ENCODE measurements at regions not wholly inside any gene's neighbourhood (a gene's known extent, or its start where the extent isn't known, plus 50 kb on each side); places are given as distances from the start of the nearest gene placed in this dataset.

DNA sequence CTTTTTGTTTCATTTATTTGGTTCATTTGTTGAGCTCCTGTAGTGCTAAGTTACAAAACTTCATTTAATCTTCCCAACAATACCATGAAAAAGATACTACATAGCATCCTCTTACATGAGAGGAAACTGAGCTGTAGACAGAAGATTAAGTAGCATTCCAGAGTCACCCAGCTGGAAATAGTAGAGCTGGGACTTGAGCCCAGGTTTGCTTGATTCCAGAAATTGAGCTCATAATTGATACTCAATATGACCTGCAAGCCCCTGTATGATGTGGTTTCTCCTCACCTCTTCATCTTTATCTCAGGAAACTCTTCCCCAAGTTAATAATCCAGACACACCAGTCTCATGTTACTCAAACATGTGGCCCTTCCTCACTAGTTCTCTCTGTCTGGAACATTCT is 87.0 kb upstream of the DAAM1 start:
- ChIA-PET CTCF (no interaction called here), POLR2A (no interaction called here)
- H3K9me3 Mint-ChIP-seq, result no peaks in the 10 kb centered on the region
- H3K36me3 Mint-ChIP-seq, result no peaks in the 10 kb centered on the region
- no peaks in the 10 kb centered on the region for H3K4me1 Mint-ChIP-seq (ENCODE audit: low read depth)
- intact Hi-C loops (cut with micrococcal nuclease), result no loop called here
- H3K4me3 Mint-ChIP-seq, result no peak overlapping the region
- DNase-seq, result no peak
- no peak overlapping the region for H3K27ac Mint-ChIP-seq
- H3K27me3 Mint-ChIP-seq, result peaks cover 9% of the 10 kb centered on the region

GRCh38 chr14:59103396-59103795 is 85.1 kb upstream of the DAAM1 start:
- intact Hi-C loops (cut with micrococcal nuclease), result no loop called here
- ChIA-PET CTCF (no interaction called here), POLR2A (no interaction called here)
- no peak overlapping the region for H3K4me3 Mint-ChIP-seq
- H3K27ac Mint-ChIP-seq, result no peak overlapping the region
- H3K9me3 Mint-ChIP-seq, result no peaks in the 10 kb centered on the region
- DNase-seq, result no peak
- H3K27me3 Mint-ChIP-seq, result peaks cover 11% of the 10 kb centered on the region
- no peaks in the 10 kb centered on the region for H3K4me1 Mint-ChIP-seq (ENCODE audit: low read depth)
- no peaks in the 10 kb centered on the region for H3K36me3 Mint-ChIP-seq

- no peak overlapping the region for H3K27ac Mint-ChIP-seq
- H3K36me3 Mint-ChIP-seq, result no peaks in the 10 kb centered on the region
- DNase-seq, result no peak
- H3K4me3 Mint-ChIP-seq, result no peak overlapping the region
- no peaks in the 10 kb centered on the region for H3K9me3 Mint-ChIP-seq
- no peaks in the 10 kb centered on the region for H3K4me1 Mint-ChIP-seq (ENCODE audit: low read depth)
- intact Hi-C loops (cut with micrococcal nuclease), result no loop called here
- H3K27me3 Mint-ChIP-seq, result peaks cover 8% of the 10 kb centered on the region
- ChIA-PET CTCF (no interaction called here), POLR2A (no interaction called here)
These were observed 80.6 kb upstream of the DAAM1 start for GRCh38 chr14:59107819-59108218.

GRCh38 chr14:59116984-59117415 is 71.5 kb upstream of the DAAM1 start:
- Mint-ChIP-seq H3K27me3 (peaks cover 4% of the 10 kb centered on the region), H3K27ac (no peak overlapping the region), H3K4me3 (no peak overlapping the region), H3K9me3 (no peaks in the 10 kb centered on the region), H3K4me1 (ENCODE audit: low read depth) (peaks cover 2% of the 10 kb centered on the region), H3K36me3 (no peaks in the 10 kb centered on the region)
- ChIA-PET CTCF (interaction anchor here (0.7 kb wide), 1 partner anchor 189 kb away, joined by 4 read pairs; no protein-coding TSS in a partner anchor), POLR2A (no interaction called here)
- intact Hi-C loops (cut with micrococcal nuclease), result no loop called here
- DNase-seq, result no peak

GRCh38 chr14:59117754-59118528 is 70.5 kb upstream of the DAAM1 start:
- CTCF ChIA-PET, result interaction anchor here (0.7 to 1.0 kb wide), 2 partner anchors 9 to 188 kb away, joined by 3 to 4 read pairs; no protein-coding TSS in a partner anchor
- no peak overlapping the region for H3K27ac Mint-ChIP-seq
- H3K4me3 Mint-ChIP-seq, result no peak overlapping the region
- H3K4me1 Mint-ChIP-seq (ENCODE audit: low read depth), result peaks cover 2% of the 10 kb centered on the region
- no peaks in the 10 kb centered on the region for H3K9me3 Mint-ChIP-seq
- intact Hi-C loops (cut with micrococcal nuclease), result no loop called here
- no peak for DNase-seq
- H3K27me3 Mint-ChIP-seq, result peaks cover 5% of the 10 kb centered on the region
- H3K36me3 Mint-ChIP-seq, result no peaks in the 10 kb centered on the region
- POLR2A ChIA-PET, result no interaction called here

- no peaks in the 10 kb centered on the region for H3K9me3 Mint-ChIP-seq
- DNase-seq, result no peak
- H3K27ac Mint-ChIP-seq, result no peak overlapping the region
- no peaks in the 10 kb centered on the region for H3K36me3 Mint-ChIP-seq
- intact Hi-C loops (cut with micrococcal nuclease), result no loop called here
- H3K4me1 Mint-ChIP-seq (ENCODE audit: low read depth), result peaks cover 2% of the 10 kb centered on the region
- H3K27me3 Mint-ChIP-seq, result peaks cover 12% of the 10 kb centered on the region
- no peak overlapping the region for H3K4me3 Mint-ChIP-seq
- ChIA-PET CTCF (interaction anchor here (0.7 to 3.1 kb wide), 3 partner anchors 9 to 456 kb away, joined by 3 to 11 read pairs (median 4); partner anchors contain the start of gene CCDC175), POLR2A (no interaction called here)
These were observed 67.5 kb upstream of the DAAM1 start for GRCh38 chr14:59120921-59121320.

GRCh38 chr14:59123531-59123930 is 64.9 kb upstream of the DAAM1 start:
- Mint-ChIP-seq H3K27me3 (peaks cover 15% of the 10 kb centered on the region), H3K4me3 (no peak overlapping the region), H3K27ac (no peak overlapping the region), H3K9me3 (no peaks in the 10 kb centered on the region), H3K4me1 (ENCODE audit: low read depth) (no peaks in the 10 kb centered on the region), H3K36me3 (no peaks in the 10 kb centered on the region)
- ChIA-PET POLR2A (no interaction called here), CTCF (interaction anchor here (1.0 to 3.9 kb wide), 5 partner anchors 10 to 622 kb away, joined by 3 to 27 read pairs (median 6); partner anchors contain the start of genes CCDC175 and GPR135)
- intact Hi-C loops (cut with micrococcal nuclease), result loop anchor here (2.0 kb wide), 1 partner anchor 623 kb away; no protein-coding TSS in a partner anchor
- no peak for DNase-seq

GRCh38 chr14:59123975-59124374 is 64.5 kb upstream of the DAAM1 start:
- Mint-ChIP-seq H3K27ac (no peak overlapping the region), H3K4me3 (no peak overlapping the region), H3K9me3 (no peaks in the 10 kb centered on the region), H3K4me1 (ENCODE audit: low read depth) (no peaks in the 10 kb centered on the region), H3K36me3 (no peaks in the 10 kb centered on the region), H3K27me3 (peaks cover 19% of the 10 kb centered on the region)
- intact Hi-C loops (cut with micrococcal nuclease), result loop anchor here (2.0 kb wide), 1 partner anchor 623 kb away; no protein-coding TSS in a partner anchor
- POLR2A ChIA-PET, result no interaction called here
- CTCF ChIA-PET, result interaction anchor here (1.1 to 3.9 kb wide), 4 partner anchors 11 to 623 kb away, joined by 4 to 27 read pairs (median 12); partner anchors contain the start of gene CCDC175
- DNase-seq, result no peak

GRCh38 chr14:59125156-59125555 is 63.3 kb upstream of the DAAM1 start:
- Mint-ChIP-seq H3K9me3 (no peaks in the 10 kb centered on the region), H3K27ac (no peak overlapping the region), H3K27me3 (peaks cover 19% of the 10 kb centered on the region), H3K4me3 (no peak overlapping the region), H3K4me1 (ENCODE audit: low read depth) (no peaks in the 10 kb centered on the region), H3K36me3 (no peaks in the 10 kb centered on the region)
- CTCF ChIA-PET, result interaction anchor here (0.8 to 3.9 kb wide), 9 partner anchors 12 to 452 kb away, joined by 3 to 27 read pairs (median 3); partner anchors contain the start of genes CCDC175, JKAMP and L3HYPDH
- no peak for DNase-seq
- POLR2A ChIA-PET, result no interaction called here
- intact Hi-C loops (cut with micrococcal nuclease), result loop anchor here (5.0 kb wide), 1 partner anchor 302 kb away; no protein-coding TSS in a partner anchor

- Mint-ChIP-seq H3K4me1 (ENCODE audit: low read depth) (no peaks in the 10 kb centered on the region), H3K27me3 (peaks cover 16% of the 10 kb centered on the region), H3K27ac (no peak overlapping the region), H3K36me3 (no peaks in the 10 kb centered on the region), H3K9me3 (no peaks in the 10 kb centered on the region), H3K4me3 (no peak overlapping the region)
- peak; percentile 15 for DNase-seq
- POLR2A ChIA-PET, result no interaction called here
- intact Hi-C loops (cut with micrococcal nuclease), result loop anchor here (1.0 to 5.0 kb wide), 4 partner anchors 300 to 1057 kb away; partner anchors contain the start of gene CCDC175
- CTCF ChIA-PET, result interaction anchor here (0.7 to 3.9 kb wide), 7 partner anchors 9 to 626 kb away, joined by 3 to 27 read pairs (median 3); partner anchors contain the start of gene CCDC175
These were observed 61.6 kb upstream of the DAAM1 start for GRCh38 chr14:59126714-59127436.

DNA sequence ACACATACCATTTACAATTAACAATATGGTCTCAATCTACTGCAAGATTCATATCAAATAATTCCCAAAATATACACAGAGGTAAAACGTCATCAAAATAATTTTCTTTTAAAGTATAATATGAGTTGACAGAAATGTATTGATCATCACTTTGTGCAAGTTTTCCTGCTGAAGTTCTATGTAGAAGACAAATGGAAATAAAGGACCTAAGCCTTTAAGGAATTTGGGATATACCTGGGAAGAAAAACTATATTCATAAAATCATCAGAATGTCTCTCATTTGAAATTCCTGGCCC is 61.1 kb upstream of the DAAM1 start:
- no peak overlapping the region for H3K27ac Mint-ChIP-seq
- H3K9me3 Mint-ChIP-seq, result no peaks in the 10 kb centered on the region
- CTCF ChIA-PET, result interaction anchor here (0.8 to 3.9 kb wide), 3 partner anchors 315 to 449 kb away, joined by 3 to 27 read pairs (median 5); partner anchors contain the start of gene CCDC175
- intact Hi-C loops (cut with micrococcal nuclease), result loop anchor here (1.0 to 5.0 kb wide), 4 partner anchors 300 to 1057 kb away; partner anchors contain the start of gene CCDC175
- no peaks in the 10 kb centered on the region for H3K4me1 Mint-ChIP-seq (ENCODE audit: low read depth)
- DNase-seq, result no peak
- no peak overlapping the region for H3K4me3 Mint-ChIP-seq
- peaks cover 13% of the 10 kb centered on the region for H3K27me3 Mint-ChIP-seq
- H3K36me3 Mint-ChIP-seq, result no peaks in the 10 kb centered on the region
- POLR2A ChIA-PET, result no interaction called here

DNA sequence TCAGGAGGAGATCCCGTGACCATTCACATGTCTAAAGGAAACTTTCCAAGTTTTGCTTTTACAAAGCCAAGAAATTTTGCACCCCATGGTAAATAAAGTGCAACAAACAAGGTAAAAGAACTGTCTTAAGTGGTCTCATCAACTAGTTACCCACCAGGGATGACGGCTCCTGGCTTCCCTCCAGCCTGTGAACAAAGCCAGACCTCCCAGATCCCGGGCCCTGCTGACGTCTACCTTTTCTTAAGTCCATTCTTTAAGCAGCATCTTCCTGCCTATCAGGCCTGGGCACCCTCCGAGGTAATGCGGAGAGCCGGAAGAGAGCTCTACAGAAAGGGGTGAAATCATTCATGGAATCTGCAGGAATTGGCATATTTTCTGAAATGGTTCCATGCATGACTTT is 58.0 kb upstream of the DAAM1 start:
- Mint-ChIP-seq H3K4me3 (no peak overlapping the region), H3K4me1 (ENCODE audit: low read depth) (no peaks in the 10 kb centered on the region), H3K9me3 (no peaks in the 10 kb centered on the region), H3K27me3 (peaks cover 8% of the 10 kb centered on the region), H3K27ac (no peak overlapping the region), H3K36me3 (no peaks in the 10 kb centered on the region)
- ChIA-PET CTCF (interaction anchor here (0.6 to 3.2 kb wide), 5 partner anchors 9 to 446 kb away, joined by 3 to 36 read pairs (median 4); partner anchors contain the start of gene CCDC175), POLR2A (no interaction called here)
- no peak for DNase-seq
- intact Hi-C loops (cut with micrococcal nuclease), result no loop called here
